ENCODE measurements at regions not wholly inside any gene's neighbourhood (a gene's known extent, or its start where the extent isn't known, plus 50 kb on each side); places are given as distances from the start of the nearest gene placed in this dataset.
"Not testable (repeated sequence)": the region's sequence is repeated elsewhere in the genome, so short reads cannot be mapped to it uniquely, and the experiment has no call there.

GRCh38 chr1:58249737-58250586, 296.6 kb downstream of the OMA1 start:
- no peak for DNase-seq

- no peak for DNase-seq
Observed at GRCh38 chr1:58249388-58249736, 297.2 kb downstream of the OMA1 start.

GRCh38 chr1:58248791-58249190, 297.7 kb downstream of the OMA1 start:
- DNase-seq, result no peak

DNA sequence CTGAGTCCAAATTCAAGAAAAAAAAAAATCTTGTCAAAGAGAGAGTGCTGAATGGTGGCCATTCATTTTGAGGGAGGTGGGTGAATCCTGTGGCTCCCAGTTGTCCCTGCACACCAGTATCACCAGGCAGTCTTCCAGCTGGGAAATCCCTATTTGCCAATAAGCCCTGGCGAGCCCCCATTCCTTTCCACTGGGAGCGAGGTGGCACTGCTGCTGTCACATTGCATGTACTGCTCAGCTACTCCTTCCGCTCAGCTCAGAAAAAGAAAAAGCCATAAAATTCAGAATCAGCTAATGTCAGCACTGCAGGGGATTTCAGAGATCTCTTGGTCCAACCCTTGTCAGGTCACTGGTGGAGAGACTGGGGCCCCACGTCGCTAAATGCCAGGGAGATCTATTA, 298.5 kb downstream of the OMA1 start:
- DNase-seq, result no peak

DNA sequence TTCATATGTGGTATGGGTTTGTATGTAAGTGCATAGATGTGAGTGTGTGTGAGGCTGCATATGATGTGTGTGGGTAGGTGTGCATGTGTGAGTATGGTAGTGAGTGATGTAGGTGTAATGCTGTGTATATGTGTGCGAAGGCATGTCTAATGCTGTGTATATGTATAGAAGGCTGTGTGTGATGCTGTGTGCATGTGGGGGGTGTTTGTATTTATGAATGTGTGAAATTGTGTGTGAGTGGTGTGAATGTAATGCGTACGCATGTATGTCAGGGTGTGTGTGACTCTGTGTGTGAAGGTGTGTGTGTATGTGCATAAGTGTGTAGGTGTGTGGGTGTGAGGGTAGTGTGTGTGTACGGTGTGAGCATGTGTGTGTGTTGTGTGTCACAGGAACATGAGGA, 300.0 kb downstream of the OMA1 start:
- DNase-seq, result no peak

GRCh38 chr1:58244872-58245271, 301.7 kb downstream of the OMA1 start:
- DNase-seq, result no peak

DNA sequence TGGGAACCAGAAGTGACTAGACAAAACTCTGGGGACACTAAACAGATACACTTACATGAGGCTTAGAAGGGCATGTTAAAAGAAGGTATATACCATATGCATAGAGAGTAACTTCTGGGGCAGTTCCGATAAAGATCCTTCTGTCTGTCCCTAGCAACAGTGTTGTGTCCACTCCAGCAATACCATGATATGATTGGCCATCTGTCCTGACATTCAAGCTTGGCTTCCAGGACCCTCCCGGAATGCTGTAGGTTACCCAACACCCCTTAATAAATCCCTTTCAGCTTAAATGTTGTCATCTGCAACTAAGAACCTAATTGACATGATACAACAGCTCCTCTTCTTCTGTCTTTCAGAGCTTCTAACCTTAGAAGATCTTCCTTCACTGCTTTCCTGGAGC, 307.7 kb downstream of the OMA1 start:
- DNase-seq, result no peak

DNA sequence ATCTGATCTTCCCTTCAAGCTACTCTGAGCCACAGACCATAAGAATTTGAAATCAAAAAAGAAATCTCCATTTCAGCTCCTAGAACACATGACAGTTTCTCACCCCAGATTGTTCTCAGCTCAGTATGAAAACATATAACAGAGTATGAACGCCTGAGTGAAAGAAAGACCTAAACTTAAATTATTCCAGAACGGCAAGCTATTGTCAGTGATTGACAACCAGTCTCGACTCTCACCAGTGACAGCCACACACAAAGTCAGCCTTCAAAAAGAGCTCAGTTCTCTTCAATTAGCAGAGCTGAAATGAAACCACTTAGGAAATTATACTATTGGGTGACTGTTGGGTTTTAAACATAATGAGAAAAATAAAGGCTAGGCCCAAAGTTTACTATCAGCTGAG, 312.8 kb downstream of the OMA1 start:
- DNase-seq, result no peak

GRCh38 chr1:58231204-58231603, 315.3 kb downstream of the OMA1 start:
- no peak for DNase-seq

GRCh38 chr1:58227604-58228003, 318.9 kb downstream of the OMA1 start:
- DNase-seq, result no peak

- DNase-seq, result no peak
Observed at GRCh38 chr1:58223522-58223921, 323.0 kb downstream of the OMA1 start.

DNA sequence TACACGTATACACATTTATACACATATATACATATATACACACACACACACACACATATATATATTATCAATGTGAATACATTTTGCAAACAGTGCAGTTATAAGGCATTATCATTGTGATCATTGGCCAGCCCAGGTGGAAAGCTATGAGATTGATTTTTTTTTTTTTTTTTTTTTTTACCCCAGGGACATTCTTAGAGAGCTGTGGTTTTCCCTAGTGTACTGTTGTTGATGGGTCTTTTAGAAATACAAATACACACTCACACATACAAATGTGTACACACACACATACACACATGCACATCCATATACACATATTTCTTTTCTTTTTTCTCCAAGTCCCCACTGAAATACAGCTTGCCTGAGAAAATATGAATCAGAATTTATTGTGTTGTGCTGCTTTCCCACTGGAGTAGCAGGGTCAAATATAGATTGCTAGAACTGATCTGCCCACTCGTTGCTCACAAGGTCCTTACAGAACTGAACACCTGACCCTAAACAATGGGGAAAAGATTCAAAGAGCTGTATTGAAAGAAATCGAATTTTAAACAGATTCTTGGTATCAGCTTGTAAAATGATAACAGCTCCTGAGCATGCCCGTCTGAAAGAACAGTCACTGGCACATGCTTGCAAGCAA, 325.6 kb downstream of the OMA1 start:
- no peak for DNase-seq

DNA sequence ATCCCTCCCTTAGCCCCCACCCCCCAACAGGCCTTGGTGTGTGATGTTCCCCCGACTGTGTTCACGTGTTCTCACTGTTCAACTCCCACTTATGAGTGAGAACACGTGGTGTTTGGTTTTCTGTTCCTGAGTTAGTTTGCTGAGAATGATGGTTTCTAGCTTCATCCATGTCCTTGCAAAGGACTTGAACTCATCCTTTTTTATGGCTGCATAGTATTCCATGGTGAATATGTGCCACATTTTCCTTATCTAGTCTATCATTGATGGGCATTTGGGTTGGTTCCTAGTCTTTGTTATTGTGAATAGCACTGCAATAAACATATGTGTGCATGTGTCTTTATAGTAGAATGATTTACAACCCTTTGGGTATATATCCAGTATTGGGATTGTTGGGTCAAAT, 330.4 kb downstream of the OMA1 start:
- DNase-seq, result not testable (repeated sequence)

DNA sequence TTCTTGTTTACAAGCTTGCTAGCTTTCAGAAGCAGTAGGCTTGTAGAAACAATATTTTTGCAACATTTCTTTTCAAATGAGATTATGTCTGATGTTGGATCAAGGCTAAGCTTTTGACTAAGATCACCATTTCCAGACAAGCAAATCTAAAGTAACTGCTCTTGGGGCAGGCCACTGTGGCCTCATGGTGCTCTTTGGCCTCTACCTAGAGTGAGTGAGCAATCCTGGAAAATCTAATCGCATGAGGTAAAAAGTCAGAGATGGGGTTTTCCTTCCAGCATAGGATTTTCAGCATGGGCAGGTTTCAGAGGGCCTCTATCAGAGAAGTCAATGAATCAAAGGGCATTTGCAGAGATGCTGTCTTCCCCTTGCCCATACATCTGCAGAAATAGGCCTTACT, 331.9 kb downstream of the OMA1 start:
- no peak for DNase-seq

GRCh38 chr1:58211869-58212268, 334.7 kb downstream of the OMA1 start:
- DNase-seq, result no peak

DNA sequence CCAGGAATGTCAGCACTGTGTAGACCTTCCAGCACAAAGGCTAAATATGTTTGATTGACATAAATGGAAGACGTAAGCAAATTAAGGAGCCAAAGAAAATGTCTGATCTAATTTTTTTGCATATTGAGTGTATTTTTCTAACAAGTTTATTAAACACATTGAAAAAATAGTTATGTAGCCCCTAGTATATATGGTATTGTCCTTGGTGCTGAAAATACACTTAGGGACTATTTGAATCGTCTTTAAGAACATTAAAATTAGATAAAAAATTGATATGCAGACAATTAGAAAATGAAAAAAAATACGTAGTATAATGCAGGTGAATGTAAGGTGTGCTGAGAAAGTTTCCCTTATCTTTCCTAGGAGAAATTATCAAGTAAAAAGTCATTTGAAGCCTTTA, 337.0 kb downstream of the OMA1 start:
- DNase-seq, result no peak

GRCh38 chr1:58206749-58207148, 339.8 kb downstream of the OMA1 start:
- DNase-seq, result no peak

GRCh38 chr1:58204284-58204683, 342.2 kb downstream of the OMA1 start:
- no peak for DNase-seq

- DNase-seq, result no peak
Observed at GRCh38 chr1:58201492-58202106, 344.9 kb downstream of the OMA1 start.

DNA sequence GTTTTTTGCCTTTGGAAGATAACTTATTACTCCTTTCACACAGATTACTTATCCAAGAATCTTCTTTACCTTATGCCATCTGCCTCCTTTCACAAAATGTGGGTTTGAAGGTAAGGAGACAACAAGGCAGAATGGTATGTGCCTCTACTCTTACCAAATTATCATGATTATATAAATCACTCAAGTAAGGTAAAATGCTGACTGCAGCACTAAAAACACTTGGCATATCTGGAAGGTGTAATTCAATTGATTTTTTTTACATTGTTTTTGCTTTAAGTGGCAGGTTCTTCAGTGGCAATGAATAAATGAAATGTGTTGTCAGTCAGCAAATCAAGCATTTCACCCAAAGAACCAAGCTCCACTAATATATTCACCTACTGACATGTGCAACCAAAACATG, 346.1 kb downstream of the OMA1 start:
- no peak for DNase-seq

GRCh38 chr1:58197811-58198210, 348.7 kb downstream of the OMA1 start:
- DNase-seq, result no peak

DNA sequence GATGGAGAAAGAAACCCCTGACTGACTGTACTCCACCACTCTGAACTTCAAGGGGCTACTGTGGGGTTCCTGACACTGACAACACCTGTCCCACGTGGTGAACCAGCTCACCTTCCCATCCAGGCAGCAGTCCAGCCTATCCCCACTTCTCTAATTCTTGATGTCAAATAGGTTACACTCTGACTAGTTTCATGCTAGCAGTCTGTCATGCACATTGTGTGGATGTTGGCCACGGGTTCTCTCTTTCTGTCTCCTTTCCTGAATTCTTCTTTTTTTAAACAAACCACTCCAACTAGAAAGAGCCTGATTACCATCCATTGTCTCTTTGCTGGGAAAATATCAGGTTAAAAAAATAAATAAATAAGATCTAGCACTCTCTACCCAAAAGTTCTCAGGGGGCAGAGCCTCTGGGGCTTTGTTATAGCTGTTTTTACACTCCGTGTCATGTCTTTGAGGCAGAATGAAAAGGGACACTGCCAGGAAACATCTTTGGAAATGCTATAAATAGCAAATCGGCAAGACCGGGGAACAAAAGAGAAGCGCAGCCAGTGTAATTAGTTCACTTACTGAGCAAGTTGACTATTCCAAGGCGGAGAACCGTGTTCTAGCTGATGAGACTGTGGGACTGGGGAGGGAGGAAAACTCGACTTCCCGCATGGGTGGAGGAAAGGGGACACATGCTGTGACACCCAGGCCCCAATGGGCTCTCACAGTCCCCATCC, 356.1 kb downstream of the OMA1 start:
- no peak for DNase-seq

DNA sequence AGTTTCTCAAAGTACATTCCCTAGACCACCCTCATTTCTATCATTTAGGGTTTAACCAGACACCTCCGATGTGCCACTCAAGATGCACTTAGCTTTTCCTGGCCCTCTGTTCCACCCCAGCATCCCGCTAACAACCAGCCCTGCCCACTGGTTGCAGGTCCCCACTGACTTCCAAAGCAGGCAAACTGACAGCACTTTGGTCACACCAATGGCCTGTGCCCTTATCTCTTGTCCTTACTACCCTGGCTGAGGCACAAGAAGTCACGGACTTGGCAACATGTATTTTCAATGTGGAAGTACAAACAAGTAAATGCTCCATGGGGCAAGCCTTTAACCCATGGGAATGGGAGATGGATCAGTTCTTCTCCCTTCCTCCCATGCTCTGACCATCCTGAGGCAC, 357.1 kb downstream of the OMA1 start:
- no peak for DNase-seq

- no peak for DNase-seq
Observed at GRCh38 chr1:58183286-58183685, 363.2 kb downstream of the OMA1 start.

Data from NCI-H2081 treated with DMSO at 0.1 percent for 48 hours (cell line).